Gastroesophageal sphincter (tissue), 4 donors: ENCODE measurements at regions not wholly inside any gene's neighbourhood (a gene's known extent, or its start where the extent isn't known, plus 50 kb on each side); places are given as distances from the start of the nearest gene placed in this dataset.

Source experiments
- ATAC-seq: fragments of 150-250 bp; one replicate; pipeline ENCODE4 v1.9.1; 2016; ENCODE audit warnings: mild to moderate bottlenecking, moderate library complexity
- H3K27ac ChIP-seq, 4 donors: fragments of 200-600 bp; sonication (generic) in 3 of 4; 1 replicate in 3 of 4; 2 replicates in 1 of 4; pipeline ENCODE4 v1.5.1; 2016 to 2019
- H3K27me3 ChIP-seq: fragments of 200-600 bp; sonication (generic); one replicate; pipeline ENCODE4 v1.5.1; 2019
- H3K36me3 ChIP-seq, 2 donors: fragments of 200-600 bp; sonication (generic); one replicate each; pipeline ENCODE4 v1.5.1; 2019; ENCODE audit warnings: control low read depth in 1 of 2
- H3K4me1 ChIP-seq, 3 donors: fragments of 200-600 bp; sonication (generic); 1 replicate in 2 of 3; 2 replicates in 1 of 3; pipeline ENCODE4 v1.5.1; 2016 to 2019; ENCODE audit warnings: control low read depth in 2 of 3
- H3K4me3 ChIP-seq, 2 donors: fragments of 200-600 bp; sonication (generic); one replicate each; pipeline ENCODE4 v1.5.1; 2019; ENCODE audit warnings: mild to moderate bottlenecking in 1 of 2, moderate library complexity in 1 of 2
- H3K9me3 ChIP-seq, 3 donors: fragments of 200-600 bp; sonication (generic); one replicate each; pipeline ENCODE4 v1.5.1; 2017 to 2019; ENCODE audit warnings: control low read depth in 2 of 3
- EP300 ChIP-seq: sonication (generic); formaldehyde crosslinking; IDR thresholded peaks from one replicate; pipeline ENCODE4 v1.6.1; 2017; ENCODE audit warnings: antibody characterized with exemption, mild to moderate bottlenecking
- POLR2A ChIP-seq, 2 donors: fragments of 450-650 bp; IDR thresholded peaks; one replicate each; pipeline ENCODE4 v1.6.1; 2017; ENCODE audit warnings: antibody characterized with exemption in 2 of 2, mild to moderate bottlenecking in 2 of 2, moderate library complexity in 1 of 2
- POLR2AphosphoS5 ChIP-seq: sonication (generic); formaldehyde crosslinking; IDR thresholded peaks from one replicate; pipeline ENCODE4 v1.6.1; 2017; ENCODE audit warnings: antibody characterized with exemption
- whole genome bisulfite sequencing, 2 donors: methylation state at CpG; one replicate each; pipeline ENCODE4 v1.1.5; 2018; ENCODE audit warnings: low coverage in 1 of 2; 5-methylcytosine and 5-hydroxymethylcytosine counted together
- TF ChIP-seq, protein P1 (sequence below), 4 experiments: fragments of 200-600 bp in 2 of 4; fragments of 450-650 bp in 2 of 4; sonication (generic) in 1 of 4; IDR thresholded peaks; one replicate each; pipeline ENCODE4 v1.5.1; 2017 to 2019; ENCODE audit warnings: antibody characterized with exemption in 4 of 4, mild to moderate bottlenecking in 2 of 4, moderate library complexity in 2 of 4

DNA sequence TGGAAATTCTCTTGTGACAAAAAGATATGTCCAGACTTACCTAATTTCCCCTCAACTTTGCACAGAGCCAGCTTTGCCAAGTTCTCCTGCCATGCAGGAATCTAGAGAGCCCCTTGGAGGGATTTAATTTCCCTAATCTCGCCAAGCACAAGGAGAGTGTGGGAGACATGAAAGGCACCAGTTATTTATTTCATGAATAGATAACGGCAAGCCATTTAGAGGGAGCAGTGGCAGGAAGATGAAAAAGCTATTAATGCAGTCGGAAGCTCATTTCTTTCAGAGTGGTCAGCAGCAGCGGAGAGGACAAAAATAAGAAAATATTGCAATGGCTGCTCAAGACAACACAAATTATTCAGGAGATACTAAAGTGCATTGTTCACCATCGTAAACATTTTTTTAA, 150.9 kb upstream of the WSCD2 start:
- 22 to 47% methylated on average over 4 to 5 of the region's 5 CpGs for WGBS, 2 donors

DNA sequence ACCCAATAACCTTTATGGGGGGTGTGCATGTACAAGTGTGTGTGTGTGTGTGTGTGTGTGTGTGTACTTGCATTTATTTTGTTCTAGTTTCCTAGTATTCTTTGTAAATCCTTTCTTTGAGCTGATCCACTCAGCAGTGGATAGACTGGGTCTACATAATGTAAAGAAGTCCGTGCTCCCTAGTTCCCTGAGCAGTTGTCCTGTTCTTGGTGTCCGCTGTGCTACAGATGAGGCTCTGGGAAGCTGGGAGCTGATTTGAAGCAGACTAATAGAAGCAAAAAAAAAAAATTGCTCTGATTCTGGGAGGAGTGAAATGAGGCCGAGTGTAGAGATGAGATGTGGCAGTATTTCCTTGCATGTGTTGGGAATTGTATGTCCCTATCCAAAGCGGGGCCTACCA, 150.4 kb upstream of the WSCD2 start:
- 57 to 71% methylated on average over 2 to 4 of the region's 4 CpGs for WGBS, 2 donors

More for the DNA sequence above, 150.9 kb upstream of the WSCD2 start:
- Histone ChIP-seq H3K4me3 (no peak overlapping the region), H3K36me3 (no peaks in the 10 kb centered on the region), H3K27ac (no peak overlapping the region), H3K27me3 (no peaks in the 10 kb centered on the region), H3K4me1 (no peaks in the 10 kb centered on the region), H3K9me3 (peaks cover 0 to 8% (median 4%) of the 10 kb centered on the region in 3 donors)
- no peak for ATAC-seq
- TF ChIP-seq POLR2AphosphoS5 = no peak
- TF ChIP-seq, protein P1, sequence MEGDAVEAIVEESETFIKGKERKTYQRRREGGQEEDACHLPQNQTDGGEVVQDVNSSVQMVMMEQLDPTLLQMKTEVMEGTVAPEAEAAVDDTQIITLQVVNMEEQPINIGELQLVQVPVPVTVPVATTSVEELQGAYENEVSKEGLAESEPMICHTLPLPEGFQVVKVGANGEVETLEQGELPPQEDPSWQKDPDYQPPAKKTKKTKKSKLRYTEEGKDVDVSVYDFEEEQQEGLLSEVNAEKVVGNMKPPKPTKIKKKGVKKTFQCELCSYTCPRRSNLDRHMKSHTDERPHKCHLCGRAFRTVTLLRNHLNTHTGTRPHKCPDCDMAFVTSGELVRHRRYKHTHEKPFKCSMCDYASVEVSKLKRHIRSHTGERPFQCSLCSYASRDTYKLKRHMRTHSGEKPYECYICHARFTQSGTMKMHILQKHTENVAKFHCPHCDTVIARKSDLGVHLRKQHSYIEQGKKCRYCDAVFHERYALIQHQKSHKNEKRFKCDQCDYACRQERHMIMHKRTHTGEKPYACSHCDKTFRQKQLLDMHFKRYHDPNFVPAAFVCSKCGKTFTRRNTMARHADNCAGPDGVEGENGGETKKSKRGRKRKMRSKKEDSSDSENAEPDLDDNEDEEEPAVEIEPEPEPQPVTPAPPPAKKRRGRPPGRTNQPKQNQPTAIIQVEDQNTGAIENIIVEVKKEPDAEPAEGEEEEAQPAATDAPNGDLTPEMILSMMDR (IDR thresholded peaks at IDR 0.05) = no peak
- no peak for TF ChIP-seq EP300
- TF ChIP-seq POLR2A (IDR thresholded peaks at IDR 0.05) = no peak

DNA sequence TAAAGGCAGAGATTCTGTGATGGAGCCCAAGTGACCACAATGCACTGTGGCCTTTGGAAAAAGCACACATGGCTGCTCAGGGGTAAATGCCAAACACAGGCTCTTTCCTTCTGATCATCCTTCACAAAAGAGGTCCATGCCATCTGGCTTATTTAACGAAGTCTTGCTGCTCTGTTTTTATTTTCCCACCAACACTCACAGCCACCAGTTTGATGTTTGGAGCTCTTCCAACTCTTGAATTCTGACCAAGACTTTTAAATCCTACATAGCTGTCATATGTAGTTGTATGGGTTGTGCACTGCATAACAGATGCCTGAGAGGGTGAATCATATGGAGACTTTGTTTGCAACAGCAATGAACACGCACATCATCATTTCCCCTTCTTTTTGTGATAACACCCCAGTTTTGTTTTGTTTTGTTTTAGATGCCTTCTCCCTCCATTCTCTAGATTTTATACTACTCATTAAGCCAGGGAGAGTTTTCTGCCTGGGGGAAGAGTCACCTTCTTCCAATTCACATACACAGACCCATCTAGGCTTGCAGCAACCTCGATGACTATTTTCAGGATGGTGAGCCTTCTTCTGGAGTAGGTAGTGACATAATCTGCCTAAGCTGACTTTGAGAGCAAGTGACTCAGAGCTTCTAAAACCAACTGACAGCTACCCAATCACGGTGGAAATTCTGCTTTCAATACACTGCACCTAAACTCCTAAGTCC, 145.2 kb upstream of the WSCD2 start:
- no peaks in the 10 kb centered on the region for H3K36me3 ChIP-seq
- TF ChIP-seq EP300 (no peak), POLR2AphosphoS5 (no peak), POLR2A (IDR thresholded peaks at IDR 0.05) (no peak)
- TF ChIP-seq, protein P1 (IDR thresholded peaks at IDR 0.05) = no peak
- no peaks in the 10 kb centered on the region for H3K9me3 ChIP-seq
- no peaks in the 10 kb centered on the region for H3K27me3 ChIP-seq
- 62 to 73% methylated on average over 3 of the region's 4 CpGs for WGBS, 2 donors
- no peak overlapping the region for H3K27ac ChIP-seq
- ATAC-seq = no peak
- H3K4me3 ChIP-seq = no peak overlapping the region
- H3K4me1 ChIP-seq = no peaks in the 10 kb centered on the region

More for the DNA sequence above, 150.4 kb upstream of the WSCD2 start:
- Histone ChIP-seq H3K4me1 (no peaks in the 10 kb centered on the region), H3K4me3 (no peak overlapping the region), H3K9me3 (peaks cover 0 to 8% (median 4%) of the 10 kb centered on the region in 3 donors), H3K27ac (no peak overlapping the region), H3K36me3 (no peaks in the 10 kb centered on the region), H3K27me3 (no peaks in the 10 kb centered on the region)
- TF ChIP-seq EP300 (no peak), POLR2AphosphoS5 (no peak), POLR2A (IDR thresholded peaks at IDR 0.05) (no peak)
- TF ChIP-seq, protein P1 (IDR thresholded peaks at IDR 0.05) = no peak
- no peak for ATAC-seq

DNA sequence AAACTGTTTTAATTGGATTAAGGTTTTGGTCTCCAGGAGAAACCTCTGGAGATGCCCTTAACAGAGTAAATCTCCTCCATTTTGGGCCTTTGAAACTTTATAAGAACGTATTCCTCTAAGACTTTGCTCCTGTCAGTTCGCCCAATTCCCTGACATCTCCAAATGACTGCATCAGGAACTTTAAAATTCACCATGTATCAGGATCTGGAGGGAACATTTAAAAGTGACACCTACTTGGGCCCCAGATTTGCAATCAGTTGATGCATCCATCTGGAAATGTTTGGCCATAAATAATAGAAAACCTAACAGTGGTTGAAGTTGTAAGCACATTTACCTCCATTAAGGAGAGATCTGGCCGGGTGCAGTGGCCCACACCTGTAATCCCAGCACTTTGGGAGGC, 144.1 kb upstream of the WSCD2 start:
- WGBS, 2 donors = 71 to 73% methylated on average over 2 to 3 of the region's 3 CpGs
- Histone ChIP-seq H3K4me1 (no peaks in the 10 kb centered on the region), H3K27me3 (no peaks in the 10 kb centered on the region), H3K36me3 (no peaks in the 10 kb centered on the region), H3K9me3 (no peaks in the 10 kb centered on the region), H3K4me3 (no peak overlapping the region), H3K27ac (no peak overlapping the region)
- TF ChIP-seq EP300 (no peak), POLR2AphosphoS5 (no peak), POLR2A (IDR thresholded peaks at IDR 0.05) (no peak)
- TF ChIP-seq, protein P1 (IDR thresholded peaks at IDR 0.05) = no peak
- ATAC-seq = no peak

DNA sequence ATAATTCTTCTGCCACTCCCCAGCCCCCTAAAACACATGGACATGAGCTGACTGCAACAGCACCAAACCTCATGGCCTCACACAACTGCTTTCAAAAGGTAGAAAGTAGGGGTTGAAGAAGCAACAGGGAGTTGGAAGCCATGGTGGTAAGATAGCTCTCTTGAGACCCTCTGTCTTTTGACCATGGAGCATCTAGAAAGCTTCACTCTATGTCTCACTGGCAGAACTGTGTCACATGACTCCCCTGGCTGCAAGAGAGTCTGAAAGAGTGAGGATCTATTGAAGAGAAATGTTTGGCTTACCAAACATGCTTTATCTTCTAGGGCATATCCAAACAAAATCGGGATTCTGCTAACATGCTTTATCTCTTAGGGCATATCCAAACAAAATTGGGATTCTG, 142.9 kb upstream of the WSCD2 start:
- Histone ChIP-seq H3K4me3 (no peak overlapping the region), H3K9me3 (no peaks in the 10 kb centered on the region), H3K27me3 (no peaks in the 10 kb centered on the region), H3K36me3 (no peaks in the 10 kb centered on the region), H3K27ac (no peak overlapping the region), H3K4me1 (no peaks in the 10 kb centered on the region)
- TF ChIP-seq POLR2AphosphoS5 = no peak
- TF ChIP-seq POLR2A (IDR thresholded peaks at IDR 0.05) = no peak
- no peak for TF ChIP-seq EP300
- TF ChIP-seq, protein P1 (IDR thresholded peaks at IDR 0.05) = no peak
- no peak for ATAC-seq
- WGBS, 2 donors = 75 to 85% methylated on average over 1 of the region's 1 CpG
